BE2C (cell line): ENCODE measurements at regions not wholly inside any gene's neighbourhood (a gene's known extent, or its start where the extent isn't known, plus 50 kb on each side); places are given as distances from the start of the nearest gene placed in this dataset.

Experiments used
- DNase-seq: peaks from one replicate; pipeline ENCODE4 v3.0.0-alpha.2; 2020
- H3K27me3 ChIP-seq: fragments of 250-450 bp; sonication (Bioruptor Pico); 2 replicates; pipeline ENCODE4 v1.5.1; 2020; ENCODE audit warnings: mild to moderate bottlenecking
- H3K36me3 ChIP-seq: fragments of 250-450 bp; sonication (Bioruptor Pico); 2 replicates; pipeline ENCODE4 v1.5.1; 2020; ENCODE audit warnings: mild to moderate bottlenecking
- H3K4me1 ChIP-seq: fragments of 250-450 bp; sonication (Bioruptor Pico); 2 replicates; pipeline ENCODE4 v1.5.1; 2020
- H3K4me3 ChIP-seq: 2 replicates; pipeline ENCODE4 v1.5.1; 2011; ENCODE audit warnings: low read depth, low read length
- H3K9me3 ChIP-seq: fragments of 250-450 bp; sonication (Bioruptor Pico); 2 replicates; pipeline ENCODE4 v1.5.1; 2020
- TF ChIP-seq, protein P1 (sequence below): IDR thresholded peaks from 2 replicates; pipeline ENCODE4 v1.5.1; 2012; ENCODE audit warnings: mild to moderate bottlenecking, low read depth, low read length

DNA sequence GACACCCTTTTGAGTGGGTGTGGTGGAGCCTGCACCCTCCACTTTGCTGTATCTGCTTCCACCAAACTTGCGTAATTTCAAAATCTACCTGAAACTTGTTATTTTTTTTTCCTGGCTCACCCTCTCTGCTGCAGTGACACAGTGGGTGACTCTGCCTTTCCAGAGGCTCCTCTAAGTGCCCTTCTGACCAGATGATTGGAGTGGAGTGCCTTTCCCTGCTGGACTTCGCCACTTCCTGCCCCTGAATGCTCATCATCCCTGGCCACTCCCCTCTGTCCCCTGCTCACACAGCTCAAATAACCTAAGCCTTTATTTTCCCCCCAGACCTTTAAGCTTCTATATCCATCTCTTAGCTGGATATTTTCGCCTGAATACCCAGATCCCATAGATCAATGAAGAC lies 777.5 kb upstream of the ID2 start:
- Histone ChIP-seq H3K4me3 (no peak overlapping the region), H3K27me3 (no peaks in the 10 kb centered on the region), H3K36me3 (no peaks in the 10 kb centered on the region), H3K9me3 (no peaks in the 10 kb centered on the region), H3K4me1 (peaks cover 6% of the 10 kb centered on the region)
- no peak for DNase-seq
- TF ChIP-seq, protein P1, sequence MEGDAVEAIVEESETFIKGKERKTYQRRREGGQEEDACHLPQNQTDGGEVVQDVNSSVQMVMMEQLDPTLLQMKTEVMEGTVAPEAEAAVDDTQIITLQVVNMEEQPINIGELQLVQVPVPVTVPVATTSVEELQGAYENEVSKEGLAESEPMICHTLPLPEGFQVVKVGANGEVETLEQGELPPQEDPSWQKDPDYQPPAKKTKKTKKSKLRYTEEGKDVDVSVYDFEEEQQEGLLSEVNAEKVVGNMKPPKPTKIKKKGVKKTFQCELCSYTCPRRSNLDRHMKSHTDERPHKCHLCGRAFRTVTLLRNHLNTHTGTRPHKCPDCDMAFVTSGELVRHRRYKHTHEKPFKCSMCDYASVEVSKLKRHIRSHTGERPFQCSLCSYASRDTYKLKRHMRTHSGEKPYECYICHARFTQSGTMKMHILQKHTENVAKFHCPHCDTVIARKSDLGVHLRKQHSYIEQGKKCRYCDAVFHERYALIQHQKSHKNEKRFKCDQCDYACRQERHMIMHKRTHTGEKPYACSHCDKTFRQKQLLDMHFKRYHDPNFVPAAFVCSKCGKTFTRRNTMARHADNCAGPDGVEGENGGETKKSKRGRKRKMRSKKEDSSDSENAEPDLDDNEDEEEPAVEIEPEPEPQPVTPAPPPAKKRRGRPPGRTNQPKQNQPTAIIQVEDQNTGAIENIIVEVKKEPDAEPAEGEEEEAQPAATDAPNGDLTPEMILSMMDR = no peak

DNA sequence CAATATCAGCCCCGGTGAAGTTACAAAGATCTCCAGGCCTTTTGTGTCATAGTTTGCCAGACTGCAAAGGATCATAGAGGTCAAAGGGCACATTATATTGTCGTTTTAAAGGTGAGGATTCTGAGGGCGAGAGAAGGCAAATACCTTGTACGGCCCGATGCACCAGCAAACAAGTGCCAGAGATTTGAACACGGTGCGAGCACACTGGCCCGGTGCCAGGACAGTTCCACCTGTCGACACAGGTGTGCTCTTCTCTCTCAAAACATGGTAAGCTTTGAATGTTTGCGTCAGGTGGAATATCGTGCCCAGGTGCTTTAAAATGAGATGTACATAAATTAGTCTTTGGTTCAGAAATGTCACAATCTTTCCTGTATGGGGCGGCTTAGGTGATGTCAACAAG lies 776.1 kb upstream of the ID2 start:
- TF ChIP-seq, protein P1 = no peak
- Histone ChIP-seq H3K27me3 (no peaks in the 10 kb centered on the region), H3K9me3 (no peaks in the 10 kb centered on the region), H3K36me3 (no peaks in the 10 kb centered on the region), H3K4me1 (no peaks in the 10 kb centered on the region), H3K4me3 (no peak overlapping the region)
- DNase-seq = no peak

GRCh38 chr2:7906431-7906830 lies 775.4 kb upstream of the ID2 start:
- Histone ChIP-seq H3K9me3 (no peaks in the 10 kb centered on the region), H3K4me1 (no peaks in the 10 kb centered on the region), H3K36me3 (no peaks in the 10 kb centered on the region), H3K27me3 (no peaks in the 10 kb centered on the region), H3K4me3 (no peak overlapping the region)
- DNase-seq = no peak
- TF ChIP-seq, protein P1 = no peak

DNA sequence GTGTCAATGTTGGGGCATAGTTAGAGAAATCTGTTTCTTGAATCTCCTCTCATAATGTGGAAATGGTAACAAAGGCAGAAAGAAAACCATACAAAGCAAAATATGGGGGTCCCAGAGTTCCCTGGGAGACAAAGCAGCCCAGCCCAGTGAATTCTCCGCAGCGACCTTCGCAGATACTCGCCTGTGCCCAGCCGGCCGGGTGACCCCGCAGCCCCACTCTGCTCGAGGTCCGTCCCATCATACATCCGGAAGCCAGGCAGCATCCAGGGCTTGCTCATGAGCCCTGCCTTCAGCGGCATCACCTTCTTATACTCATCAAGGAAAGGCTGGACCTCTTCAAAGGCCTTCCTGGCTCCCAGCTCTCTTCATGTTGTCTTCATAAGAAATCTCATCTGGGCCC lies 774.8 kb upstream of the ID2 start:
- H3K4me3 ChIP-seq = no peak overlapping the region
- H3K27me3 ChIP-seq = no peaks in the 10 kb centered on the region
- H3K36me3 ChIP-seq = no peaks in the 10 kb centered on the region
- no peaks in the 10 kb centered on the region for H3K9me3 ChIP-seq
- H3K4me1 ChIP-seq = no peaks in the 10 kb centered on the region
- TF ChIP-seq, protein P1 = no peak
- DNase-seq = no peak

DNA sequence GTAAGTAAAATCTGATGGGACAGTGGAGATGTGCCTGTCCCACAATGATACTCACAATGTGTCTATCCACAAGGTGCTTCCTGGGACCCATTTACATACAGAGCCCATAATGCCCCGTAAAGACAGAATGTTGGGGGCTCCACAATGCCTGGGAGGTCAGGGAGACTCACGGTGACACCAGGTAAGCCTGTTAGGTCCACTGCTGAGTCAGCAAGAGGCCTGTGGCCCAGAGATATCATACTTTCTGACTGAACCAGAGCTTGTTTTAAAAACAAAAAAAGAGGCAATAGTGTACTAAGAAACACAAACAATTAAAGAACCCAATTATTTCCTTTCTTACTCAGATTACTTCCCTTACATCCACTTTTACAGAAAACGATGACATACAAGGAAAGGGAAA lies 771.1 kb upstream of the ID2 start:
- Histone ChIP-seq H3K36me3 (no peaks in the 10 kb centered on the region), H3K4me3 (no peak overlapping the region)

GRCh38 chr2:7911196-7911595 lies 770.7 kb upstream of the ID2 start:
- Histone ChIP-seq H3K27me3 (no peaks in the 10 kb centered on the region), H3K36me3 (no peaks in the 10 kb centered on the region), H3K4me1 (no peaks in the 10 kb centered on the region), H3K4me3 (no peak overlapping the region), H3K9me3 (no peaks in the 10 kb centered on the region)
- TF ChIP-seq, protein P1 = no peak
- no peak for DNase-seq

More for the DNA sequence above, 771.1 kb upstream of the ID2 start:
- DNase-seq = no peak
- TF ChIP-seq, protein P1 = no peak
- no peaks in the 10 kb centered on the region for H3K27me3 ChIP-seq
- no peaks in the 10 kb centered on the region for H3K9me3 ChIP-seq
- H3K4me1 ChIP-seq = no peaks in the 10 kb centered on the region
